MCF 10A (cell line): ENCODE measurements at regions not wholly inside any gene's neighbourhood (a gene's known extent, or its start where the extent isn't known, plus 50 kb on each side); places are given as distances from the start of the nearest gene placed in this dataset.

Experiments used
- BruUV-seq: library from RNA; stranded (reverse); fragments of 400-500 nt; replicated peaks from 2 replicates; lab custom pipeline; 2021; lab: Mats Ljungman, UMichigan
- CTCF ChIA-PET: fragments of 300-600 bp; sonication (Branson Sonifier 250); formaldehyde crosslinking; extraction: SDS; loops from one replicate; lab custom pipeline; 2021; ENCODE audit warnings: antibody characterized with exemption, inconsistent platforms; lab: Yijun Ruan, JAX
- POLR2A ChIA-PET: fragments of 300-600, 350-650 bp; sonication (Branson Sonifier 250); formaldehyde crosslinking; extraction: SDS; loops from one replicate; lab custom pipeline; 2020; ENCODE audit warnings: antibody characterized with exemption, inconsistent platforms; lab: Yijun Ruan, JAX
- DNase-seq: peaks from one replicate; pipeline ENCODE4 v3.0.0-alpha.2; 2018; ENCODE audit not compliant: unreplicated experiment
- H3K27ac Mint-ChIP-seq: one replicate; pipeline ENCODE4 v1.8.0; 2022; ENCODE audit warnings: mild to moderate bottlenecking, low read depth, mixed read lengths; ENCODE audit not compliant: unreplicated experiment
- H3K27me3 Mint-ChIP-seq: one replicate; pipeline ENCODE4 v1.8.0; 2022; ENCODE audit warnings: mixed read lengths; ENCODE audit not compliant: insufficient read depth, unreplicated experiment
- H3K36me3 Mint-ChIP-seq: one replicate; pipeline ENCODE4 v1.8.0; 2022; ENCODE audit warnings: mild to moderate bottlenecking, moderate library complexity, mixed read lengths; ENCODE audit not compliant: insufficient read depth, unreplicated experiment
- H3K4me1 Mint-ChIP-seq: one replicate; pipeline ENCODE4 v1.8.0; 2022; ENCODE audit warnings: mixed read lengths; ENCODE audit not compliant: insufficient read depth, unreplicated experiment
- H3K4me3 Mint-ChIP-seq: one replicate; pipeline ENCODE4 v1.8.0; 2022; ENCODE audit warnings: mild to moderate bottlenecking, moderate library complexity, mixed read lengths; ENCODE audit not compliant: unreplicated experiment
- H3K9me3 Mint-ChIP-seq: one replicate; pipeline ENCODE4 v1.8.0; 2022; ENCODE audit warnings: mixed read lengths; ENCODE audit not compliant: unreplicated experiment
- intact Hi-C: fragments of 100-400 bp; cut with micrococcal nuclease; formaldehyde crosslinking; loops from 2 replicates; pipeline ENCODE4 v1.14.1; 2022
- TF ChIP-seq, protein P1 (sequence below): fragments of 200-600 bp; IDR thresholded peaks from one replicate; pipeline ENCODE4 v1.8.0; 2022; ENCODE audit warnings: antibody characterized with exemption, mild to moderate bottlenecking; ENCODE audit not compliant: unreplicated experiment

DNA sequence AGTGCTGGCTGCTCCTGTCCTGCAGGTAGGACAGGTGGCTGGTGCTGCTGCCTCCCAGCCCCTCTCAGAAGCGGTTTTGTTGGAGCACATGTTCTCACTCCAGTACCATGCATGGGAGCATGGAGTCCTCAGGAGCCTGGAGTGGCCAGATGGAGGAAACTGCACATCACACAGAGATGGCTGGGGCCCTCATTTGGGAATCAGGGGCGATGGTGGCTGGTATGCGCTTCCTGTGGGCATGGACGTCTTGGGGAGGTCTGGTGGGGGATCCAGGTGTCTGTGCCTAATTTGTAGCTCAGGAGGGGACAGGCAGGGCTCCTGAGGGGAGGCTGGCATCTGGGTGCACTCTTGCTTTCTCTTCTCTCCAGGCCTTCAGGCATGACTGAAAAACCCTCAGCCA lies 168.2 kb downstream of the KLF13 start:
- intact Hi-C loops = loop anchor here (5.0 to 10.0 kb wide), 2 partner anchors 483 to 830 kb away; no protein-coding TSS in a partner anchor
- CTCF ChIA-PET = interaction anchor here (0.5 kb wide), 1 partner anchor 166 kb away, joined by 3 read pairs; no protein-coding TSS in a partner anchor
- Mint-ChIP-seq H3K9me3 (peaks cover 13% of the 10 kb centered on the region), H3K36me3 (no peaks in the 10 kb centered on the region), H3K4me3 (no peak overlapping the region), H3K27ac (no peak overlapping the region), H3K27me3 (no peaks in the 10 kb centered on the region), H3K4me1 (peaks cover 2% of the 10 kb centered on the region)
- BruUV-seq = no TSS peak
- POLR2A ChIA-PET = no interaction called here
- TF ChIP-seq, protein P1, sequence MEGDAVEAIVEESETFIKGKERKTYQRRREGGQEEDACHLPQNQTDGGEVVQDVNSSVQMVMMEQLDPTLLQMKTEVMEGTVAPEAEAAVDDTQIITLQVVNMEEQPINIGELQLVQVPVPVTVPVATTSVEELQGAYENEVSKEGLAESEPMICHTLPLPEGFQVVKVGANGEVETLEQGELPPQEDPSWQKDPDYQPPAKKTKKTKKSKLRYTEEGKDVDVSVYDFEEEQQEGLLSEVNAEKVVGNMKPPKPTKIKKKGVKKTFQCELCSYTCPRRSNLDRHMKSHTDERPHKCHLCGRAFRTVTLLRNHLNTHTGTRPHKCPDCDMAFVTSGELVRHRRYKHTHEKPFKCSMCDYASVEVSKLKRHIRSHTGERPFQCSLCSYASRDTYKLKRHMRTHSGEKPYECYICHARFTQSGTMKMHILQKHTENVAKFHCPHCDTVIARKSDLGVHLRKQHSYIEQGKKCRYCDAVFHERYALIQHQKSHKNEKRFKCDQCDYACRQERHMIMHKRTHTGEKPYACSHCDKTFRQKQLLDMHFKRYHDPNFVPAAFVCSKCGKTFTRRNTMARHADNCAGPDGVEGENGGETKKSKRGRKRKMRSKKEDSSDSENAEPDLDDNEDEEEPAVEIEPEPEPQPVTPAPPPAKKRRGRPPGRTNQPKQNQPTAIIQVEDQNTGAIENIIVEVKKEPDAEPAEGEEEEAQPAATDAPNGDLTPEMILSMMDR = no peak
- DNase-seq = no peak

DNA sequence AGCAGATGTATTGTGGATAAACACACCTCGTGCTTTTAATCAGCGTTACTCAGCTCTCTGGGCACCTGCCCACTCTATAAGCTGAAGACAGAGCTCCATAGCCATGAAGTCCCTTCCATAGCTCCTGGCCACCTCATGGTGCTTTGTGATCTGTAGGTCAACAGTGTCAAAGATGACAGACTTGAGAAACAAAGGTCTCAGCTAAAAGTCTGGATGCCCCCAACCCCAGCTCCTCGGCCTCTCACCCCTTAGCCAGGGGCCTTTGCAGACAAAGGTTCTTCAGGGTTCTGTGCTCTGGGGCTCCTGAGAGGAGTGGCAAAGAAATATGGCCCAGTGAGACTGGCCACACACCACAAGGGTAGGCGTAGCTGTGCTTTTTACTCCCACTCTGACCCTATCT lies 168.6 kb downstream of the KLF13 start:
- Mint-ChIP-seq H3K4me3 (no peak overlapping the region), H3K36me3 (no peaks in the 10 kb centered on the region), H3K4me1 (no peaks in the 10 kb centered on the region), H3K27ac (no peak overlapping the region), H3K27me3 (no peaks in the 10 kb centered on the region), H3K9me3 (peaks cover 13% of the 10 kb centered on the region)
- POLR2A ChIA-PET = no interaction called here
- CTCF ChIA-PET = interaction anchor here (0.5 to 0.9 kb wide), 4 partner anchors 8 to 409 kb away, joined by 3 to 5 read pairs (median 3); no protein-coding TSS in a partner anchor
- BruUV-seq = no TSS peak
- DNase-seq = no peak
- intact Hi-C loops = loop anchor here (10.0 kb wide), 1 partner anchor 830 kb away; no protein-coding TSS in a partner anchor
- TF ChIP-seq, protein P1 = no peak

DNA sequence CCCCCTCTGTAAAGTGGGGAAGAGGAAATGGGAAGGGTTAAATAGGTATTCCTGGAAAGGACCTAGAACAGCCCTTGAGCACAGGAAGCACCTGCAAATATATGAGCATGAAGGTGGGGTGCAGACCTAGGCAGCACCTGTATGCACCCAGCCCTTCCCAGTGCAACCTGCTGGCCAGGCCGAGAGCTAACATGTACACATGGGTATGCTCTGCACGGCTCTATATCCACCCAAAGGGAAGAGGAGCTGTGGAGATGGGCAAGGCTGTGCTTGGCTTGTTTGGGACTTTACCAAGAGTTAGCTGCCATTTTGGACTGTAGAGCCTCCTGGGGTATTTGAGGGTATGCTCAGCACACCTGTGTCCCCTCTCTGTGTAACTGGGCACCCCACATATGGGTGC lies 171.2 kb downstream of the KLF13 start:
- Mint-ChIP-seq H3K9me3 (peaks cover 6% of the 10 kb centered on the region), H3K36me3 (no peaks in the 10 kb centered on the region), H3K4me1 (no peaks in the 10 kb centered on the region), H3K27ac (no peak overlapping the region), H3K27me3 (no peaks in the 10 kb centered on the region), H3K4me3 (no peak overlapping the region)
- CTCF ChIA-PET = interaction anchor here (0.7 to 8.5 kb wide), 4 partner anchors 9 to 369 kb away, joined by 4 to 71 read pairs (median 4); no protein-coding TSS in a partner anchor
- no peak for DNase-seq
- intact Hi-C loops = loop anchor here (10.0 kb wide), 1 partner anchor 833 kb away; no protein-coding TSS in a partner anchor
- BruUV-seq = no TSS peak
- TF ChIP-seq, protein P1 = no peak
- POLR2A ChIA-PET = no interaction called here

DNA sequence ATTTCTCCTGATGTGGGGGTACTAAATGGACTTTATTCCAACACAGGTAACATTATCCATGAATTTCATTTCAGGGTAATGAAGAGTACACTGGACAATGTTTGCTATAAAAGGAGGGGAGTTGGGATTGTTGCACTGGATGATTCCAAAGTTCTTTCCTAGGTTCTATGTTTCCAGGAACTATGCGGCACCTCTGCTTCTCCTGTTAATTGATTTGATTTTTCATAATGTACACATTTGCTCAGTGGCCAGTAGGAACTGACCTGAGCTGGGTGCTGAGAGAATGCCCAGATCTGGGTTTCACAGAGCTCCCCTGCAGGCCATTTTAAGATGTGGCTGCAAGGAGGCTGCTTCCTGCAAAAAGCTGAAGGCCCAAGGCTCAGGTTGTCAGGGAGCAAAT lies 171.7 kb downstream of the KLF13 start:
- BruUV-seq = no TSS peak
- CTCF ChIA-PET = interaction anchor here (1.0 to 8.5 kb wide), 3 partner anchors 9 to 369 kb away, joined by 4 to 71 read pairs (median 5); no protein-coding TSS in a partner anchor
- H3K4me1 Mint-ChIP-seq = no peaks in the 10 kb centered on the region
- peaks cover 5% of the 10 kb centered on the region for H3K9me3 Mint-ChIP-seq
- no peak overlapping the region for H3K4me3 Mint-ChIP-seq
- H3K27me3 Mint-ChIP-seq = no peaks in the 10 kb centered on the region
- no peaks in the 10 kb centered on the region for H3K36me3 Mint-ChIP-seq
- no peak for DNase-seq
- POLR2A ChIA-PET = no interaction called here
- TF ChIP-seq, protein P1 = no peak
- H3K27ac Mint-ChIP-seq = no peak overlapping the region
- intact Hi-C loops = loop anchor here (10.0 kb wide), 1 partner anchor 834 kb away; no protein-coding TSS in a partner anchor
